Fibroblast of lung (primary cell): ENCODE measurements at regions not wholly inside any gene's neighbourhood (a gene's known extent, or its start where the extent isn't known, plus 50 kb on each side); places are given as distances from the start of the nearest gene placed in this dataset.

Source experiments
- EZH2 ChIP-seq: IDR thresholded peaks from 2 replicates; pipeline ENCODE4 v1.5.1; 2012; ENCODE audit warnings: low read length, control low read depth, mild to moderate bottlenecking; ENCODE audit errors: missing control alignments
- TF ChIP-seq, protein P1 (sequence below), 2 donors: IDR thresholded peaks in 1 of 2; conservative IDR thresholded peaks in 1 of 2; 1 replicate in 1 of 2; 2 replicates in 1 of 2; pipeline ENCODE4 v1.5.1; 2011 to 2012; ENCODE audit warnings: low read length in 2 of 2, control low read depth in 1 of 2, inconsistent platforms in 1 of 2, low read depth in 1 of 2, mild to moderate bottlenecking in 1 of 2

DNA sequence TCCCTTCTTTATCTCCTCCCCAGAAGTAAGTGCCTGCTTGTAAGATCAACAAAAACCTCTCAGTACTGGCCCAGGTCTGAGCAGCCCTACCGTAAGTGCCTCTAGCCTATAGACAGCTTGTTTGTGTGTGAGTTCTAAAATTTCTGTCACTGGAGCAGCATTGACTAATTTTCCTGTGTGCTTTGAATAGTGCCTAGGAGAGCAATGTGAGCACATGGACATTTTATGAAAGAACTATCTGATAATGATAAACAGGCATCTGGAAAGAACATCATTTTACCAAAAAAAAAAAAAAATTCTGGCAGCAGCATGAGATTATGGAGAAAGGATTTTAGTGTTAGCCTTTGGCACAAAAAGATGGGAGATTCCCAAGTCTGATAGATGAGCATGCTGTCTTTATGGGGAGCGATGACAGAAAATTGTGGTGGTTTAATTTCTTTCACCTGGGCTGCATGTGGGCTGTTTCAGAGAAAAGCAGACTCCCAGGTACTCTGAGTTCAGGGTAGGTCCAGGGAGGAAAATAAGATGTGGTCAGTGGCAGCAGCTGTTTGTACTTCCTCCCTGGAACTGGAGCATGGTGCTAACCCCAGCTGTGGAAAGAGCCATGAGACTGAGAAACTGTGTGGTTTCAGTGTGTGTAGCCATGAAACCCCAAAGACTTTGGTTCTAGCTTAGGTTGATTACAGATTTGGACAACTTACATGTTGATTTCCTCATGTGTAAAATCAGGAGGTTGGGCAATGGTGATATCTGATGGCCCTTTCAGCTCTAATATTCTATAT is 419.9 kb downstream of the NTRK2 start:
- TF ChIP-seq EZH2 = no peak
- TF ChIP-seq, protein P1, sequence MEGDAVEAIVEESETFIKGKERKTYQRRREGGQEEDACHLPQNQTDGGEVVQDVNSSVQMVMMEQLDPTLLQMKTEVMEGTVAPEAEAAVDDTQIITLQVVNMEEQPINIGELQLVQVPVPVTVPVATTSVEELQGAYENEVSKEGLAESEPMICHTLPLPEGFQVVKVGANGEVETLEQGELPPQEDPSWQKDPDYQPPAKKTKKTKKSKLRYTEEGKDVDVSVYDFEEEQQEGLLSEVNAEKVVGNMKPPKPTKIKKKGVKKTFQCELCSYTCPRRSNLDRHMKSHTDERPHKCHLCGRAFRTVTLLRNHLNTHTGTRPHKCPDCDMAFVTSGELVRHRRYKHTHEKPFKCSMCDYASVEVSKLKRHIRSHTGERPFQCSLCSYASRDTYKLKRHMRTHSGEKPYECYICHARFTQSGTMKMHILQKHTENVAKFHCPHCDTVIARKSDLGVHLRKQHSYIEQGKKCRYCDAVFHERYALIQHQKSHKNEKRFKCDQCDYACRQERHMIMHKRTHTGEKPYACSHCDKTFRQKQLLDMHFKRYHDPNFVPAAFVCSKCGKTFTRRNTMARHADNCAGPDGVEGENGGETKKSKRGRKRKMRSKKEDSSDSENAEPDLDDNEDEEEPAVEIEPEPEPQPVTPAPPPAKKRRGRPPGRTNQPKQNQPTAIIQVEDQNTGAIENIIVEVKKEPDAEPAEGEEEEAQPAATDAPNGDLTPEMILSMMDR (conservative IDR thresholded peaks at IDR 0.05 in 1 of 2, IDR thresholded peaks at IDR 0.05 in 1 of 2; ENCODE audit: low read depth in 1 of 2, low read length in 2 of 2) = no peak
